Psoas muscle (tissue), 7 donors: ENCODE measurements at regions not wholly inside any gene's neighbourhood (a gene's known extent, or its start where the extent isn't known, plus 50 kb on each side); places are given as distances from the start of the nearest gene placed in this dataset.
"Not testable (repeated sequence)": the region's sequence is repeated elsewhere in the genome, so short reads cannot be mapped to it uniquely, and the experiment has no call there.

Source experiments
- ATAC-seq, 4 donors: fragments of 200-7000 bp; cut with Tn5 transposase; one replicate each; pipeline ENCODE4 v1.9.1; 2020; ENCODE audit warnings: moderate library complexity in 3 of 4, mild to moderate bottlenecking in 2 of 4
- DNase-seq, 2 donors: peaks; one replicate each; pipeline ENCODE4 v3.0.0-alpha.2; 2020
- H3K27ac ChIP-seq: fragments of 200-600 bp; one replicate; pipeline ENCODE4 v1.8.0; 2022
- H3K27me3 ChIP-seq, 3 donors: fragments of 200-600 bp in 1 of 3; one replicate each; pipeline versions ENCODE4 v1.6.1 to v1.8.0; 2013 to 2022; ENCODE audit warnings: low read length in 2 of 3, mild to moderate bottlenecking in 2 of 3, moderate library complexity in 1 of 3; ENCODE audit not compliant: insufficient read depth in 3 of 3
- H3K36me3 ChIP-seq, 2 donors: fragments of 200-600 bp in 1 of 2; one replicate each; pipeline versions ENCODE4 v1.6.1 to v1.8.0; 2013 to 2022; ENCODE audit warnings: low read depth in 1 of 2, mild to moderate bottlenecking in 1 of 2, moderate library complexity in 1 of 2; ENCODE audit not compliant: insufficient read depth in 1 of 2
- H3K4me1 ChIP-seq: fragments of 200-600 bp; one replicate; pipeline ENCODE4 v1.8.0; 2022
- H3K4me3 ChIP-seq: fragments of 200-600 bp; one replicate; pipeline ENCODE4 v1.8.0; 2022; ENCODE audit warnings: mild to moderate bottlenecking
- H3K9me3 ChIP-seq: fragments of 200-600 bp; one replicate; pipeline ENCODE4 v1.8.0; 2022
- CTCF ChIP-seq: fragments of 200-600 bp; IDR thresholded peaks from one replicate; pipeline ENCODE4 v1.8.0; 2022; ENCODE audit warnings: antibody characterized with exemption
- WGBS, 3 donors: extraction: QIAGEN DNeasy Blood & Tissue Kit; methylation state at CpG; one replicate each; pipeline versions ENCODE4 v1.1.6 to v1.1.7; 2013; 5-methylcytosine and 5-hydroxymethylcytosine counted together
- intact Hi-C, 2 donors: fragments of 100-400 bp; cut with DNase I; formaldehyde crosslinking; loops; one replicate each; pipeline versions ENCODE4 v1.11.0 to v1.14.2; 2022
- donor health status: healthy with polysubstance abuse.
- donor health status: DM: no; HTN: no; CAD: no; lungs with moderate emphysema.
- donor health status: Bipolar disorder and iron deficiency.
- donor health status: healthy.
- donor health status: DM: yes; HTN: yes; CAD: no.
- donor health status: DM: no; HTN: no; CAD: no.
- donor health status: DM: yes; HTN: yes; CAD: no.

- Histone ChIP-seq H3K9me3 (no peaks in the 10 kb centered on the region), H3K4me3 (no peak overlapping the region), H3K4me1 (no peaks in the 10 kb centered on the region), H3K36me3 (no peaks in the 10 kb centered on the region), H3K27me3 (peaks cover 0 to 18% (median 11%) of the 10 kb centered on the region in 3 donors), H3K27ac (no peak overlapping the region)
- 19 to 29% (median 27%) methylated on average over 76 to 81 of the region's 81 CpGs for WGBS, 3 donors
- DNase-seq (no peak), ATAC-seq (no peak)
- intact Hi-C loops = no loop called here
- no peak for TF ChIP-seq CTCF
Observed at GRCh38 chr16:46428108-46429061, 192.8 kb downstream of the SHCBP1 start.

- H3K36me3 ChIP-seq = no peaks in the 10 kb centered on the region
- no peak for DNase-seq
- 37 to 42% (median 39%) methylated on average over 43 to 48 of the region's 48 CpGs for WGBS, 3 donors
- ATAC-seq = no peak
- TF ChIP-seq CTCF = no peak
- no peak overlapping the region for H3K4me3 ChIP-seq
- no peaks in the 10 kb centered on the region for H3K4me1 ChIP-seq
- peaks cover 0 to 18% (median 11%) of the 10 kb centered on the region in 3 donors for H3K27me3 ChIP-seq
- H3K27ac ChIP-seq = no peak overlapping the region
- intact Hi-C loops = no loop called here
- no peaks in the 10 kb centered on the region for H3K9me3 ChIP-seq
Observed at GRCh38 chr16:46427340-46428107, 193.7 kb downstream of the SHCBP1 start.

- H3K4me1 ChIP-seq = no peaks in the 10 kb centered on the region
- no peak overlapping the region for H3K27ac ChIP-seq
- DNase-seq = no peak
- ATAC-seq = no peak
- TF ChIP-seq CTCF = no peak
- peaks cover 2% of the 10 kb centered on the region for H3K9me3 ChIP-seq
- peaks cover 0 to 18% (median 11%) of the 10 kb centered on the region in 3 donors for H3K27me3 ChIP-seq
- no peaks in the 10 kb centered on the region for H3K36me3 ChIP-seq
- H3K4me3 ChIP-seq = no peak overlapping the region
- 74 to 78% (median 75%) methylated on average over 1 of the region's 1 CpG for WGBS, 3 donors
- intact Hi-C loops = no loop called here
Observed at GRCh38 chr16:46426336-46426735, 194.8 kb downstream of the SHCBP1 start.

- intact Hi-C loops = no loop called here
- H3K9me3 ChIP-seq = peaks cover 20% of the 10 kb centered on the region
- no peak for TF ChIP-seq CTCF
- 77 to 81% (median 80%) methylated on average over 16 of the region's 16 CpGs for WGBS, 3 donors
- H3K4me1 ChIP-seq = no peaks in the 10 kb centered on the region
- no peak for ATAC-seq
- no peak for DNase-seq
- no peak overlapping the region for H3K27ac ChIP-seq
- no peaks in the 10 kb centered on the region for H3K36me3 ChIP-seq
- no peaks in the 10 kb centered on the region for H3K27me3 ChIP-seq
- no peak overlapping the region for H3K4me3 ChIP-seq
Observed at GRCh38 chr16:46404028-46404427, 217.2 kb downstream of the SHCBP1 start.

GRCh38 chr16:46398559-46398958 is 222.6 kb downstream of the SHCBP1 start:
- H3K27ac ChIP-seq, H3K4me3 ChIP-seq, H3K27me3 ChIP-seq, H3K4me1 ChIP-seq, H3K36me3 ChIP-seq, intact Hi-C loops, H3K9me3 ChIP-seq, ATAC-seq, DNase-seq: not testable (repeated sequence)
- 70 to 76% (median 73%) methylated on average over 16 of the region's 18 CpGs for WGBS, 3 donors

GRCh38 chr16:46396883-46397270 is 224.3 kb downstream of the SHCBP1 start:
- H3K27ac ChIP-seq, DNase-seq, H3K4me3 ChIP-seq, H3K9me3 ChIP-seq, H3K4me1 ChIP-seq, H3K27me3 ChIP-seq, H3K36me3 ChIP-seq, intact Hi-C loops, ATAC-seq: not testable (repeated sequence)
- 68% methylated on average over 15 of the region's 18 CpGs for WGBS, 3 donors

GRCh38 chr16:46396131-46396882 is 224.9 kb downstream of the SHCBP1 start:
- ATAC-seq, DNase-seq, H3K4me1 ChIP-seq, intact Hi-C loops, H3K9me3 ChIP-seq, H3K27me3 ChIP-seq, H3K27ac ChIP-seq, H3K4me3 ChIP-seq, H3K36me3 ChIP-seq: not testable (repeated sequence)
- 68 to 74% (median 73%) methylated on average over 31 of the region's 31 CpGs for WGBS, 3 donors
